ENCODE measurements at regions not wholly inside any gene's neighbourhood (a gene's known extent, or its start where the extent isn't known, plus 50 kb on each side); places are given as distances from the start of the nearest gene placed in this dataset.

DNA sequence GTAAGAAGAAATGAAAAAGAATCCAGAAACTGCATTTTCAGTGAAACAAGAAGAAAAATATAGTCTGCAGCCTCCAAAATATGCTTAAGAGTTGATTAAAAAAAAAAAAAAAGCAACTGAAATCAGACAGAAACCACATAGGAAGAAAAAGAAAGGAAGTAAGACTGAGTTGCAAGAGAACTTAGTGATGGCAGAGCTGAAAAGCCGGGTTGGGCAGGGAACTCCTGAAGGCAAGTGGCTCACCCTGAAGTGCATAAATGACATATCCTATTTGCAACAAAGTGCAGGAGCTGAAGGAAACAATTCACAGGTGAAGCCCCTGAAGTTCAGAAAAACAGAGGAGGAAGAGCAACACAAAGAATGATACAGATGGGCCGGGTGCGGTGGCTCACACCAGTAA lies 108.8 kb upstream of the SLC25A36 start:
- no peak for TF ChIP-seq CTCF (IDR thresholded peaks at IDR 0.05)
- TF ChIP-seq POLR2AphosphoS5 (IDR thresholded peaks at IDR 0.05), result no peak
